HG02973 (cell line): ENCODE measurements at regions not wholly inside any gene's neighbourhood (a gene's known extent, or its start where the extent isn't known, plus 50 kb on each side); places are given as distances from the start of the nearest gene placed in this dataset.
"Not testable (repeated sequence)": the region's sequence is repeated elsewhere in the genome, so short reads cannot be mapped to it uniquely, and the experiment has no call there.

Experiments used
- ATAC-seq: cut with Tn5 transposase; IDR thresholded peaks from one replicate; pipeline ENCODE4 v1.9.1; 2021; ENCODE audit warnings: moderate library complexity; ENCODE audit not compliant: unreplicated experiment

DNA sequence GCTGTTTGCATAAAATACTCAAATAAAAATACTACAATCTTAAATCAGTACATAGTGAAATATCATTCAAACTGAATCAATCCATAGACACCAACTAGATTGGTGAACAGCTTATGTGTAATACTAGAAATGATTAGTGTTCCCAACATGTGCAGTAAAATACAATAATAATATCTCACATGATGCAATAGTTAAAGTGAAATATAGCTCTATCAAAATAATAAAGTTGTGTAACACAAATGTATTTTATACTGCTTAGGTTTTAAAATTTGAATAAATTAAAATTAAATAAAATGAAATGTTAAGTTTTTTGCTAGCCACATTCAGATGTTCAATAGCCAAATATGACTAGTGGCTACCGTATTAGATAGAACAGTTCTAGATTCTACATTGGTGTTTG is 714.1 kb downstream of the ZNF385D start:
- ATAC-seq = no peak

DNA sequence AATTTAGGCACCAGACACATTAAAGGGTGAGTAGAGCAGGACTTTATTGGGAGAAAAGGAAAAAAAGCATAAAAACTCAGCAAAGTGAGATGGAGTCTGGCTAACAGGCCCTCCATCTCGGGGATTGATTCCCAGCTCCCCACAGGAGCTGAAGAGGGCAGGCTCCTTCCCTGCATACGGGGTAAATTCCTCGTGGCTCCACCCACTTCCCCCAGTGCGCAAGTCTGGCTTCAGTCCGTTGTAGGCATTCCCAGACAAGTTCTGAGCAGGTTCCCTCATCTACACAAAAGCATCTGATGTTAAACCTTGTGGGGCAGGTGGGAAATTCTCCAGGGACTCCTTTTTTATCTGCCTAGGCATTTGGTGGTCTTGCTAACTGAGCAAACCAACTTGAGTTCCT is 722.6 kb downstream of the ZNF385D start:
- ATAC-seq = no peak

GRCh38 chr3:21024563-21024962 is 726.4 kb downstream of the ZNF385D start:
- ATAC-seq = no peak

DNA sequence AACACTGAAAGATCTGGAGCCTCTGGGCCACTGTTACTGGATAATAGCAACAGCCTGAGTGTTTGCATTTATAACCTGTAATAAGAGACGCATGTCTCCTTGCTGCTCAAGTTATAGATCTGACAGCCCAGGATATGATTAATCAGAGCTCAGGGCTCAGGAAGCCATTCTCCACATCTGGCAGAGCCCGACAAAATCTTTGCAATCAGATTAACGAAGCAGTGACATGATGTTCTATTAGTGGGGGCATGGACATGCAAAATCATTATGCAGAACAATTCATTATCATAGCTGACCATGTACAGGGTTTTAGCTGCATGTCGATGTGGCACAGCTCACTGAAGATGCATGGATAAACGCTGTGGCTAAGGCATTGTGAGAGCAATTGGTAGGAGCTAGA is 730.3 kb downstream of the ZNF385D start:
- ATAC-seq = no peak

DNA sequence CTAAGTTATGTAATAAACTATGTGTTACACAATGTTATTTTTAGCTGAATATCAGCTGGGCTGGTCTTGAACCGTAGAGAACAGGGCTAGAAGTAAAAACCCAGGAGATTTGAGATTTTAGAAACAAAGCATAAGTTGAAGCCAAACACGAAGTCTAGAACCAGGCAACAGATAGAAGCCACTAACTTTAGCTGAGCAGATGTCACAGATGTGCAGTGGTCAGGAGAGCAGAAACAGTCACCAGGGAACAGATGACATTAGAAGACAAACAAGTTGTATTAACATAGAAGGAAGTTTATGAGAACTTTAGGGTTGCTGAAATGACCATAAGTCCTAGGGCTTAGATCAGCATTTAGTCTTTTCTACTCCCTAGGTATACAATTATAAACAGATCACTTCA is 731.0 kb downstream of the ZNF385D start:
- no peak for ATAC-seq

- ATAC-seq = no peak
Observed at GRCh38 chr3:21017115-21017852, 733.7 kb downstream of the ZNF385D start.

DNA sequence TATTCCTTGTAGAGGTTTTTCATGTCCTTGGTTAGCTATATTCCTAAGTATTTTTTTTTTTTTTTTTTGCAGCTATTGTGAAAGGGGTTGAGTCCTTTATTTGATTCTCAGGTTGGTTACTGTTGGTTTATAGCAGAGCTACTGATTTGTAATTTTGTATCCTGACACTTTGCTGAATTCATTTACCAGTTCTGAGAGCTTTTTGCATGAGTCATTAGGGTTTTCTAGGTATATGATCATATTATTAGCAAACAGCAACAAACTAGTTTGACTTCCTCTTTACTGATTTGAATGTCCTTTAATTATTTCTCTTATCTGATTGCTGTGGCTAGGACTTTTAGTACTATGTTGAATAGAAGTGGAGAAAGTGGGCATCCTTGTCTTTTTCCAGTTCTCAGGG is 737.4 kb downstream of the ZNF385D start:
- no peak for ATAC-seq

DNA sequence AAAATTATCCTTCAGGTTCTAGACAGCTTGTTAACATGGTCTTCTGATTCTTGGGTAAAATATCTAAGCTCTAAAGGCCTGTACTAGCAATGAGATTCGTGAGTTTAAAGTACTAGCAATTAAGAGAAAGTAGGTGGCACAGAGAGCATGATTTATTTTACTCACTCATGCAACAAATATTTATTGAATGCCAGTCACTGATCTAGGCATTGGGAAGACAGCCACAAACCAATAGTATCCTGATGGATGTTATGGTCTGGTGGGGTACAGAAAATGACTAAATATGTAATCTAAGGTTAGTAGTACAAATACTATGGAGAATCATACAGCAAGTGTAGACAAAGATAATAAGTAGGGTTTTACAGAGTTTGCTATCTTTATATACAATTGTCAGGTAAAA is 751.3 kb downstream of the ZNF385D start:
- ATAC-seq = no peak

DNA sequence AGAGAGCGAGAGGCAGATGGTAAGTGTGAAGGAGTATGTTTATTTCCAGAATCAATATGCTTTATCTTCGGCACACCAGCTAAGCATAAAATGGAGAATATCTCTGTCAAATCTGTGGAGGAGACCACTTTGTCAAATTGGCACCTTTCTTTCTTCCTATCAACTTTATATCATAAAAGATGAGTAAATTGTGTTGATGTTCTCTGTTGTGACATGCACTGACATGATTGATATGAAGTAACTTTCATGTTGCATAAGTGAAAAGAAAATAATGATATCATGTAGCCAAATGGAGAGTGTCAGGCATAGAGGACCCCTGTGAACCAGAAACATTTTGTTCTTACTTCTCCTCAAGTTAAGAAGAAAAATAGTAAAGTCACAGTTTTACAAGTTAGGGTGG is 753.8 kb downstream of the ZNF385D start:
- no peak for ATAC-seq

DNA sequence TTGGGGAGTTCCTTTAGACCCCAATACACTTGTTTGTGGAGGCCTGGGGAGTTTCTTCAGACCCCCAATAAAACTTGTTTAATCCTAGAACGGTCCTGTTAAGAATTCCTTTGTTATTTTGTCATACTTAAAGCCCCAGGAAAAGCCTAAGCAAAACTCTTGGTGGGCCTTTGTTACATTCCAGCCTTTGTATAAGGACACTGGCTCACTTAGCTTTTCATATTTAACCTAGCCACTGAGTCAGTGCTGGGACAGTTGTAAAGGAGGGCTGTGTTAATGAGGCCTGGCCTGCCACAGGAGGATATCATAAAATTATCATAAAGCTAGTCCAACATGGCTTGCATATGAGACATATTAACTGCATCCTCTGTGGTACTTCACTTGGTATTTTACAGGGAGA is 760.1 kb downstream of the ZNF385D start:
- no peak for ATAC-seq

GRCh38 chr3:20989653-20990052 is 761.4 kb downstream of the ZNF385D start:
- not testable (repeated sequence) for ATAC-seq

DNA sequence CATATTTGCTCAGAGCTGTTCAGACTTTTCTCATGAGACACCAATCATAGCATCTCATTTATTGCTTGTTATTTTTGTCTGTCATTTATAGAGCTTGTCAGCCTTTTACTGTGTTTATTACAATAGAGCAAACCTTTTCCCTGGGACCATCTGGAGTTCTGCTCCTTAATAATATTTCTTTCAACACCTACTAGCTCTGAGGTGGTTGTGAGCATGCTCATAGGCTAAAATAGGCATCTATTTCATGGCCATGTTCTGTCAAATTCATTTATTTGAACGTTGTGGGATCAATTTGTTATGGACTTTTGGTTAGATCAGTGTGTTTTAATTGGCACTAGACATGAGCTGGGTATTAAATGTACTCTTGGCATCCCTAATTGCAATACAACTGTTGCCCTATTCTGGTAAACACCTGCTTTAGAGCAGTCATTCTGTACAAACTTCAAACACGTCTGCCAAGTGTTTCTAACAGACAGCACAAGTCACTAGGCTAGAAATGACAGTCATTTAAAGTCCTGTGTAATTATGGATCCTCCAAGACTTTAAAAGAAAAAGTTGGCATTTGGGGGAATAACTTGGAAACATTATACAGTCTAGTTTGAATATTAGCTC is 766.3 kb downstream of the ZNF385D start:
- ATAC-seq = no peak

- ATAC-seq = no peak
Observed at GRCh38 chr3:20975188-20975651, 775.8 kb downstream of the ZNF385D start.

DNA sequence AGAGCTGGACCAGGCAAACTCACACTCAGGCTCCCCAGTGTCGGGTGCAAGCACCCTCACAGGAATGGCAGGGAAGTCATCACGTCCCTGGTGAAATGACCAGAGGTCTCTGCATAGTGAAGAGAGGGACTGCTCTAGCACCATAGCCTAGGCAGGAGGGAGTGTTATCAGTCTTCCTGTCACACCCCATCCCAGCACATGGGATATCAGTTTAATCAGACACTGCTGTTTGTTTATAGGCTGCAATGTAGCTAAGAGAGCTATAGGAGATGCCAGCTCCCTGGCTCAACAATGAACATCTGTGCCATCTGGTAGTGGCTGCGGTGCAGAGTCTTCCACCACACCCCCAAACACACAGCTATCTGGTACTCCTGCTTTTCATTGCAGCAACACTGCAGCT is 776.6 kb downstream of the ZNF385D start:
- no peak for ATAC-seq

DNA sequence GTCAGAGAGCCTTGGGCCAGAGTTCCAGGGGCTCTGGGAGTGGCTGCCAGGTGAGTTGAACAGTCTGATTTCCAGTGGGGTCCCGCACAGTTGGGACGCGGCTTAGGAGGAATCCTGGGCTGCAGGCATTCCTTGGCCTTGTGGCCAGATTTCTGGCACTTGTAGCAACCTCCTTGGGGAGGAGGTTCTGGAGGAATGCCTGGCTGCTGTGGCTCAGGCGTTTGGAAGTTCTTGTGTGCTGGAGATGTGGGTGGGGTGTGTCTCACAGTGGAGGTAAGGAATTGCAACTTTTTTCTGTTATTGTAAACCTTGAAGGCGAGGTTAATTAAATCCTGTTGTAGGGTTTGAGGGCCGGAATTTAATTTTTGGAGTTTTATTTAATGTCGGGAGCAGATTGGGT is 780.2 kb downstream of the ZNF385D start:
- not testable (repeated sequence) for ATAC-seq

DNA sequence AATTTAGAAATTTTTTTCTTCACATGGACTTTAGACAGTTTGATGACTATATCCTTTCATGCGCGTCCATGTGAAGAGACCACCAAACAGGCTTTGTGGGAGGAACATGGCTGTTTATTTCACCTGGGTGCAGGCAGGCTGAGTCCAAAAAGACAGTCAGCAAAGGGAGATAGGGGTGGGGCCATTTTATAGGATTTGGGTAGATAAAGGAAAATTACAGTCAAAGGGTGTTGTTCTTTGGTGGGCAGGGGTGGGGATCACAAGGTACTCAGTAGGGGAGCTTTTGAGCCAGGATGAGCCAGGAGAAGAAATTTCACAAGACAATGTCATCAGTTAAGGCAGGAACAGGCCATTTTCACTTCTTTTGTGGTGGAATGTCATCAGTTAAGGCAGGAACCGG is 781.5 kb upstream of the SGO1 start:
- not testable (repeated sequence) for ATAC-seq

DNA sequence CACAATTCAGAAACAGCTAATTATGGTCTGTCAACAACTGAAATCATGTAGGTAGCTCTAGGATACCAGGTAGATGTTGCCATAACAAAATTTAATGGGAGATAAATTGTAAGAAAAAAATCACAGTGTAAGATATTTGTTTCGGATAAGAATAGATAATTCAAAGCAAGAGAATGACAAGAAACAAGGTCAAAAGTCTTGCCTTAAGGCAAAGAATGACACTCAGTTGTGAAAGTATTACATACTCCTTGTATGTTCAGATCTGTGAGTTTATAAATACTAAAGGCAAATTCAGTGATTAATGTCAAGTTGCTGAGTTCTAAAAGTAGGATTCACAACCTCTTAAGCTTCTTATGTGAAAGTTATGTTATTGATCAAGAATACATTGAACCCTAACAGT is 772.2 kb upstream of the SGO1 start:
- no peak for ATAC-seq

DNA sequence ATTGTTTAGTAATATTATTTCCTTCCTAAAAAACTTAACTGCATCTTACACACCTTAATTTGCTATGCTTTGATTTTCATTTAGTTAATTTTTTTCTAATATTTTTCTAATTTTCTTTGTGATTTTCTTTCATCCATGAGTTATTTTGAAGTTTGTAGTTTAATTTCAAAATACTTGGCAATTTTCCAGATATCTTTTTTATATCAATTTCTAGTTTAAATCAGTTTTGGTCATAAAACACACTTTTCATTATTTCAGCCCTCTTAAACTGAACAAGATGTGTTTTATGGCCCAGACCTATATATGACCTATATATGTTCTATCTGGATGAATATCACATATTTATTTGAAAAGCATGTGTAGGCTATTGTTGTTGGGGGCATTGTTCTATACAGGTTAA is 759.9 kb upstream of the SGO1 start:
- ATAC-seq = no peak

GRCh38 chr3:20935791-20936190 is 749.8 kb upstream of the SGO1 start:
- no peak for ATAC-seq

- ATAC-seq = no peak
Observed at GRCh38 chr3:20931834-20932233, 745.8 kb upstream of the SGO1 start.

- no peak for ATAC-seq
Observed at GRCh38 chr3:20930034-20930433, 744.0 kb upstream of the SGO1 start.

DNA sequence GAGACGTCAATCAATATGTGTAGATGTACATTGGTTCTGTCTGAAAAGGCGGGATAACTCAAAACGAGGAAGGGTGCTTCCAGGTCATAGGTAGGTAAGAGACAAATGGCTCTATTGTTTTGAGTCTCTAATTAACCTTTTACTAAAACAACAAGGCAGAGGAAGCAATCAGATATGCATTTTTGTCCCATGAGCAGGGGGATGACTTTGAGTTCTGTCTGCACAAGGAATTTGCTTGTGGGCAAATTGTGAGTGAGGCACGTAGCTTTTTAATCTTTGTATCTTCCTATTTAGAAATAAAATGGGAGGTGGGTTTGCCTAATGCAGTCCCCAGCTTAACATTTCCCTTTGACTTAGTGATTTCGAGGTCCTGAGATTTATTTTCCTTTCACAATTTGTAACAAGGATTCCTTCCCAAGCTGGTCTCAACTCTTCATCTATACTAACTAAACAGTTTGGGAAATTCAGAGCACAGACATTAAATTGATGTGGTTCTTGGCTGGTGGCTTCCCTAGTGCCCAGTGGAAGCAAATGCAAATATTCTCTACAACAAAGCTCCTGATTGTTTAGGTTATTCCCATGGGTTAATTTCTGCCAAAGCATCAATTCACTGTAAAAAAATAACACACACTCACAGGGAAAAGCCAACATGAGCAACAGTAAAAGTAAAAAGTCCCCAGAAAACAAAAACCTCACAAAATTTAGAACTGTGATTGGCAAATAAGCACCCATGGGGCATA is 738.8 kb upstream of the SGO1 start:
- ATAC-seq = no peak
